Activated CD8-positive, alpha-beta T cell treated with anti-CD3 and anti-CD28 coated beads for 36 hours (primary cell): ENCODE measurements at regions not wholly inside any gene's neighbourhood (a gene's known extent, or its start where the extent isn't known, plus 50 kb on each side); places are given as distances from the start of the nearest gene placed in this dataset.
"Not testable (repeated sequence)": the region's sequence is repeated elsewhere in the genome, so short reads cannot be mapped to it uniquely, and the experiment has no call there.

Experiments
- ATAC-seq: fragments of 200-7000 bp; cut with Tn5 transposase; one replicate; pipeline ENCODE4 v1.10.0; 2021; ENCODE audit warnings: mild to moderate bottlenecking, moderate library complexity
- CTCF ChIA-PET: fragments of 350-600 bp; sonication (Branson Sonifier 250); formaldehyde crosslinking; loops from one replicate; lab custom pipeline; 2021; ENCODE audit warnings: antibody characterized with exemption; lab: Charles Lee
- POLR2A ChIA-PET: fragments of 350-600 bp; sonication (Branson Sonifier 250); formaldehyde crosslinking; loops from one replicate; lab custom pipeline; 2021; ENCODE audit warnings: antibody characterized with exemption; lab: Charles Lee
- DNase-seq: peaks from one replicate; pipeline ENCODE4 v3.0.0-alpha.2; 2020
- H3K27ac Mint-ChIP-seq: one replicate; pipeline ENCODE4 v1.8.0; 2021; ENCODE audit warnings: mild to moderate bottlenecking, mixed read lengths
- H3K27me3 Mint-ChIP-seq: one replicate; pipeline ENCODE4 v1.8.0; 2021; ENCODE audit warnings: mixed read lengths
- H3K36me3 Mint-ChIP-seq: one replicate; pipeline ENCODE4 v1.8.0; 2021; ENCODE audit warnings: low read depth, mixed read lengths
- H3K4me1 Mint-ChIP-seq: one replicate; pipeline ENCODE4 v1.8.0; 2021; ENCODE audit warnings: low read depth, mixed read lengths
- H3K4me3 Mint-ChIP-seq: one replicate; pipeline ENCODE4 v1.8.0; 2021; ENCODE audit warnings: mild to moderate bottlenecking, moderate library complexity, mixed read lengths
- H3K9me3 Mint-ChIP-seq: one replicate; pipeline ENCODE4 v1.8.0; 2021; ENCODE audit warnings: mixed read lengths
- intact Hi-C: fragments of 100-400 bp; cut with micrococcal nuclease; formaldehyde crosslinking; loops from one replicate; pipeline ENCODE4 v1.10.0; 2022
- TF ChIP-seq, protein P1 (sequence below): fragments of 200-600 bp; IDR thresholded peaks from one replicate; pipeline ENCODE4 v1.8.0; 2022; ENCODE audit warnings: antibody characterized with exemption, mild to moderate bottlenecking

DNA sequence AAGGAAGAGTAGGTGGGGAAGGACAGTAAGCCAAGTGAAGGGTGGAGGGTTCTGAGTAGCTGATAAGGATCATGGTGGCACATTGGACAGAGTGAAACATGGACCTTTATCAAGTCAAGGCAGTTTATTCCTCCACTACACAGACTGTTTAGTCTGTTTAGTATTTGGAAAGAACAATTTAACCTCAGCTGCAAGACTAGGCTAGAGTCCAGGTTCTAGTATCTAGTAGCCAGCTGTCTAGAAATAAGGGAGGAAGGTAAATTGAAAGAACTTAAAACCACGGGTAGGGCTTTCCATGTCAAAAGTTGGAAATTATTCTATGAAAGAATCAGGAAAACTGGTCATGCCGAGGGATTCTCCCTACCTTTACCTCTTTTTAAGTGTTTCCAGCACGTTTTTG, 140.1 kb upstream of the MED14 start:
- ChIA-PET POLR2A (no interaction called here), CTCF (no interaction called here)
- peaks cover 15% of the 10 kb centered on the region for H3K4me1 Mint-ChIP-seq
- no peak overlapping the region for H3K27ac Mint-ChIP-seq
- no peaks in the 10 kb centered on the region for H3K9me3 Mint-ChIP-seq
- intact Hi-C loops = loop anchor here (10.0 kb wide), 1 partner anchor 239 kb away; no protein-coding TSS in a partner anchor
- ATAC-seq (no peak), DNase-seq (no peak)
- H3K27me3 Mint-ChIP-seq = no peaks in the 10 kb centered on the region
- H3K36me3 Mint-ChIP-seq = no peaks in the 10 kb centered on the region
- TF ChIP-seq, protein P1, sequence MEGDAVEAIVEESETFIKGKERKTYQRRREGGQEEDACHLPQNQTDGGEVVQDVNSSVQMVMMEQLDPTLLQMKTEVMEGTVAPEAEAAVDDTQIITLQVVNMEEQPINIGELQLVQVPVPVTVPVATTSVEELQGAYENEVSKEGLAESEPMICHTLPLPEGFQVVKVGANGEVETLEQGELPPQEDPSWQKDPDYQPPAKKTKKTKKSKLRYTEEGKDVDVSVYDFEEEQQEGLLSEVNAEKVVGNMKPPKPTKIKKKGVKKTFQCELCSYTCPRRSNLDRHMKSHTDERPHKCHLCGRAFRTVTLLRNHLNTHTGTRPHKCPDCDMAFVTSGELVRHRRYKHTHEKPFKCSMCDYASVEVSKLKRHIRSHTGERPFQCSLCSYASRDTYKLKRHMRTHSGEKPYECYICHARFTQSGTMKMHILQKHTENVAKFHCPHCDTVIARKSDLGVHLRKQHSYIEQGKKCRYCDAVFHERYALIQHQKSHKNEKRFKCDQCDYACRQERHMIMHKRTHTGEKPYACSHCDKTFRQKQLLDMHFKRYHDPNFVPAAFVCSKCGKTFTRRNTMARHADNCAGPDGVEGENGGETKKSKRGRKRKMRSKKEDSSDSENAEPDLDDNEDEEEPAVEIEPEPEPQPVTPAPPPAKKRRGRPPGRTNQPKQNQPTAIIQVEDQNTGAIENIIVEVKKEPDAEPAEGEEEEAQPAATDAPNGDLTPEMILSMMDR = no peak
- H3K4me3 Mint-ChIP-seq = no peak overlapping the region

DNA sequence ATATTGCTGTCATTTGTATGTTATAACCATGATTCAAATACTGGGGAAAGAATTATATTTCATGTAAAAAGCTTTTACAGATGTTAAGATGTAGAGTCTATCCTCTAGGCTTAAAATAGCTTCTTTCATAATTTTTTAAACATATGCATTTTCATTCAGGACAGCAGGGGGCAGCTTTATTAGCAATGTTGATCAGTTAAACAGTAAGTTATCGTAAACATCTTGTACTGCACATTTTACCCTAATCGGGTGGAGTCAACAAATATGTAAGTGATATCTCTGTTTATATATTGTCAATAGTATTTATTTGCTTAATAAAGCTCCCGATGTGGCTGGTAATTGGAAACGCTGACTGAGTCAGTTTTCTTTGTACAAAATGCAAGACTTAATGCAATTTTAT, 142.5 kb upstream of the MED14 start:
- no peak for ATAC-seq
- Mint-ChIP-seq H3K27me3 (no peaks in the 10 kb centered on the region), H3K9me3 (no peaks in the 10 kb centered on the region), H3K36me3 (no peaks in the 10 kb centered on the region), H3K4me1 (peaks cover 3% of the 10 kb centered on the region), H3K4me3 (no peak overlapping the region), H3K27ac (no peak overlapping the region)
- POLR2A ChIA-PET = no interaction called here
- DNase-seq = no peak
- intact Hi-C loops = loop anchor here (10.0 kb wide), 1 partner anchor 237 kb away; no protein-coding TSS in a partner anchor
- CTCF ChIA-PET = interaction anchor here (0.9 to 2.1 kb wide), 8 partner anchors 14 to 382 kb away, joined by 3 to 17 read pairs (median 4); no protein-coding TSS in a partner anchor
- TF ChIP-seq, protein P1 = peak; percentile 43

- Mint-ChIP-seq H3K9me3 (no peaks in the 10 kb centered on the region), H3K4me3 (no peak overlapping the region), H3K27ac (no peak overlapping the region), H3K27me3 (no peaks in the 10 kb centered on the region), H3K4me1 (peaks cover 3% of the 10 kb centered on the region), H3K36me3 (no peaks in the 10 kb centered on the region)
- intact Hi-C loops = loop anchor here (10.0 kb wide), 1 partner anchor 236 kb away; no protein-coding TSS in a partner anchor
- DNase-seq = no peak
- CTCF ChIA-PET = interaction anchor here (0.6 to 2.1 kb wide), 8 partner anchors 13 to 236 kb away, joined by 3 to 17 read pairs (median 4); no protein-coding TSS in a partner anchor
- POLR2A ChIA-PET = no interaction called here
- no peak for ATAC-seq
- TF ChIP-seq, protein P1 = no peak
These were observed 143.4 kb upstream of the MED14 start for GRCh38 chrX:40878766-40879165.

- H3K36me3 Mint-ChIP-seq, ATAC-seq, H3K27ac Mint-ChIP-seq, H3K9me3 Mint-ChIP-seq, POLR2A ChIA-PET, H3K4me3 Mint-ChIP-seq, DNase-seq, H3K4me1 Mint-ChIP-seq, H3K27me3 Mint-ChIP-seq: not testable (repeated sequence)
- intact Hi-C loops = loop anchor here (10.0 kb wide), 1 partner anchor 236 kb away; no protein-coding TSS in a partner anchor
- CTCF ChIA-PET = interaction anchor here (0.6 to 1.7 kb wide), 6 partner anchors 12 to 131 kb away, joined by 3 to 6 read pairs (median 4); no protein-coding TSS in a partner anchor
These were observed 143.8 kb upstream of the MED14 start for GRCh38 chrX:40879172-40879571.

DNA sequence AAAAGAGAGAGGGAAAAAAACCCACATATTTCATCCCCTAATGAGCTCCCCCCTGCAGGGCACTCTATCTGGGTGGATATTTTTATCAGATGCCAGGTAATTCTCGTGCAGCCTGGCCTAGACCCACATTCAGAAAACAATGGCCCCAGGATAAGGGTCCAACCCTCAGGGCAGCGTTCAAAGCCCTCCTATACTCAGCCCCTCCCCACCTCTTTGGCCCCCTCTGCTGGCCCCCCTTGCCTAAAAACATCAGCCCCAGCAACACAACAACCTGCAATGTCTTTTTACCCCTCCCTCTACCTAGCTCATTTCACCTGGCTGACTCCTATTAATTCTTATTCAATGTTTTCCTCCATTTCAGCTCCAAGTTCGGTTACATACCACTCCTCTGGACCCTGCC, 145.4 kb upstream of the MED14 start:
- POLR2A ChIA-PET = no interaction called here
- Mint-ChIP-seq H3K4me3 (no peak overlapping the region), H3K9me3 (no peaks in the 10 kb centered on the region), H3K36me3 (no peaks in the 10 kb centered on the region), H3K4me1 (peaks cover 3% of the 10 kb centered on the region), H3K27ac (no peak overlapping the region), H3K27me3 (no peaks in the 10 kb centered on the region)
- TF ChIP-seq, protein P1 = no peak
- DNase-seq (no peak), ATAC-seq (no peak)
- intact Hi-C loops = no loop called here
- CTCF ChIA-PET = no interaction called here
